NOMO-1 treated with dmso at 0.1 percent for 144 hours (cell line): ENCODE measurements at regions not wholly inside any gene's neighbourhood (a gene's known extent, or its start where the extent isn't known, plus 50 kb on each side); places are given as distances from the start of the nearest gene placed in this dataset.

ENCODE experiments used
- DNase-seq: peaks from one replicate; lab custom pipeline; 2025; ENCODE audit not compliant: unreplicated experiment; lab: John Stamatoyannopoulos, UW

DNA sequence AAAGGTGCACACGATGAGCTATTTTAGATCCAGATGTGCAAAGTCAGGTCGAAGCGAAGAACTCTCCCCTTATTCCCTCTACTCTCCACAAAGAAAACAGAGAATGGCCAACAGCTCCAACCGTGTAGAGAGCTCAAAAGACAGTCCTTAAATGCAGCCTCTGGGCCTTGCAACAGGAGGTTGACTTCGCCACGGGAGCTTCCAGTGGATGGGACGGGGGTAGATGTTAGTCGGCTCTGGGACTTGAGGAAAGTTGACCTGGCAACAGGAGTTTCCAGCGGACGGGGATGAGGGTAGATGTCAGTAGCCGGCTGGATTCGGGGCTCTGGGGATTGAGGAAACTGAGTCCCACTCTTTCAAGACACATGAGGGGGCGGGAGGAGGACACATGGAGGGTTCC, 450.4 kb downstream of the BRD1 start:
- DNase-seq: no peak

DNA sequence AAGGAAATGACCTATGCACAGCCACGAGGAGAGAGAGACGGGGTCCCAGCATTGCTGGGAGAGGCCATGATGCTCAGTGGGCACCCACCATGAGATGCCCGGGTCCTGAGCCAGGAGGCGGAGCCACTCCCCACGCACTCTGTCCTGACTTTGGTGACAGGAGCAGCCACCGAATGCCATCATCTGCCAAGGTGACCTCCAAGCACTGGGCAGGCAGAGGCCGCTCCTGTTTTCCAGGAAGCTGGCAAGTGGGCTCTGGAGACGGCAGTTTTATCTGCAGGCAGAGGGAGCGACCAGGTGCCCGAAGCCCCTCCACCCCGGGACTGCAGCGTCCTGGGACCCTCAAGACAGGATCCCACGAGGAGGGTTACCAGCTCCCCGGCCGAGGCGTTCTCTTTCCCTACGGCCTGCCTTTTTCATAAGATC, 453.9 kb downstream of the BRD1 start:
- DNase-seq: no peak

DNA sequence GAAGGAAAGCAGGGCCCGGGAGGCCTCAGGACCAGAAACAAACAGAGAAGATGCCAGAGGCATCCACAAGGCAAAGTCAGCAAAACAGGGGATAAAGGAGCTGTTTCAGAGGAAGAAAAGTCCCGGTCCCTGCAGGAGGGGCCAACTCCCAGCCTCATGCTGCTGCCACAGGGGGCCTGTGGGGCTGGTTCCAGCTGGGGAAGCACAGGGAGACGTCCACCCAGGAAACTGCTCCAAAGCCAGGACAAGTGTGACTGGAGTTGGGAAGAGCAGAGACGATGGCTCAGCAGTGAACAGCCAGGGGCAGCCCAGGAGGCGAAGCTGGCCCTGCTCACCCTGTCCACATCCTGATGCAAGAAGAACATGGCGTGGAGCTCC, 454.4 kb downstream of the BRD1 start:
- DNase-seq: no peak

DNA sequence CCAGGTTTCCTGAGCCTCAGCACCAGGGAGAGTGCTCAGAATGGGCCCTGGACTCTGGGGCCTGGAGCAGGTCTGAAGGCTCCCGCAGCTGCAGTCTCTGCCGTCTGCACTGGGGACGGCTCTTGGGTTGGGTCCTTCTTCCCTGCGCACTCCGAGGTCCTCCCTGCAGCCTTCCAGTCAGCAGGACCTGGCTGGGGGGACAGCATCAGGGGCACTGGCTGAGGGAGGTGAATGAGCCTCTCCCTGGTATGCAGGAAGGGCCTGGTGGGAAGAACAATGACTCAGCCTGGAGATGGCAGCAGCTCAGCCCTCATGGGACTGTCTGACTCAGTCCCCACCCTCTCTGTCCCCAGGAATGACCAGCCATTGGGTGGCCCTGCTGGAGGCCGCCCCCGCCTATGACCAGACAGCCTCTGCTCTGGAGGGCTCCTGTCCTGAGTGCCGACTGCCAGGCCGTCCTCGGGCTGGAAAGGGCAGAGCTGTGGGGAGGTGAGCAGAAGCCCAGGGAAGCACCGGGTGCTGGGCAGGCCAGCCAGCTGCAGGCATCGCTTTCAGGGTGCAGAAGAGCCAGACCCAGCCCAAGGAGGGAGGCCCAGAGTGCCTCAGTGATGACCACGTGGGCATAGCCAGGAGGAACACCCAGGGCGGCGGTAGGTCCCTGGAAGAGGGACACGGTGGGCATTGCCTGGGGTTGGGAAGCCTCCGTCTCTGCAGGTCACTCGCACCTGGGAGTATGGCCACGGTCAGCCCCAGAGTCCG, 455.0 kb downstream of the BRD1 start:
- DNase-seq: no peak

DNA sequence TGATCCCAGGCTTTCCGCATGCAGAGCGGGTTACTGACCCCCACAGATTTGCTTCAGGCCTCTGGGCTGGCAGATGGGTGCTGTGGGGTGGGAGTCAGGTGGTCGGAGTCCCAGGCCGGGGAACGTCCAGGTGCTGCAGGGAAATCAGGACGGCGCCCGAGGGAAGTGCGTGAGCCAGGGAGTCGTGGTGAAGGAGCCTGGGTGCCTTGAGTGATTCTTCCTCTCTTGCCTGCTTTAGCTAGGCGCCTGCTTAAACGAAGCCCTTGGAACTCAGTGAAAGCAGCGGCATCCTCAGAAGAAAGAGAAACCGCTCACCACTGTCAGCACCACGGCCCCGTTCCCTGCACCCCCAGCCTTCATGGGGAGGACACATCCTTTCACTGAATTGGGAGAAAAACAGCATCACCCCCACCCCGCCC, 455.6 kb downstream of the BRD1 start:
- no peak for DNase-seq

DNA sequence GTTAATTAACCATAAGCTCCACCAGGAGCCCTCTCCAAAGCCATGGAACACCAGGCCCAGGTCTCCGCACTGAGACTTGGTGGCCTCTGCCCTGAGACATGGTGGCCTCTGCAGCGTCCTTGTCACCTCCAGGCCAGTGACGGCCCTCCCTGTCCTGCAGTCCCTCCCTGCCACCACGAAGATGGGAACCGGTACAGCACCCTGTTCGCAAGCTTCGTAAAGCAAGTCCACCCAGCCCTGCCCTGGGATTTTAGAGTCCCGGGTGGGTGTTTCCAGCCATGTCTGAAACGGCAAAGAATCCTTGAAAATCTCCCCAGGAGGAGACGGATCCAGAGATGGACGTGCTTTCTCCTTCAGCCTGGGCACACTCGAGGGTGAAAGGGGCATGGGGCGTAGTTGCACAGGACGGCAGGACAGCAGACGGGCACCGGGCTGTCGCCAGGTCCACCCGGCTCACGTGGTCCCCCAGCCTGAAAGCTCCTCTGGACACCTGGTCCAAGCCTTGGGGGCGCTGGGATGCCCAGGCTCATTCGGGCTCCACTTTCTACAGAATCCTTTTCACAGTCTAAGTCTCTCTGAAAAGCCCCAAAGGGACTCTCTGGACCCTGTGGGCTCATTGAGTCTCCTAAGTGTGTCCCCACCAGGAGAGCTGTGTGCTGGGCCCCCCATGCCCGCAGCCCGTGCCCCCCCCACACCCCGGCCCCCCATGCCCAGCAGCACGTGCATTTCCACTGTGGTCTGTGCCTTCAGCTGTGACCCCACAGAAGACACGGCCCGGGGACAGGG, 456.2 kb downstream of the BRD1 start:
- DNase-seq: no peak

DNA sequence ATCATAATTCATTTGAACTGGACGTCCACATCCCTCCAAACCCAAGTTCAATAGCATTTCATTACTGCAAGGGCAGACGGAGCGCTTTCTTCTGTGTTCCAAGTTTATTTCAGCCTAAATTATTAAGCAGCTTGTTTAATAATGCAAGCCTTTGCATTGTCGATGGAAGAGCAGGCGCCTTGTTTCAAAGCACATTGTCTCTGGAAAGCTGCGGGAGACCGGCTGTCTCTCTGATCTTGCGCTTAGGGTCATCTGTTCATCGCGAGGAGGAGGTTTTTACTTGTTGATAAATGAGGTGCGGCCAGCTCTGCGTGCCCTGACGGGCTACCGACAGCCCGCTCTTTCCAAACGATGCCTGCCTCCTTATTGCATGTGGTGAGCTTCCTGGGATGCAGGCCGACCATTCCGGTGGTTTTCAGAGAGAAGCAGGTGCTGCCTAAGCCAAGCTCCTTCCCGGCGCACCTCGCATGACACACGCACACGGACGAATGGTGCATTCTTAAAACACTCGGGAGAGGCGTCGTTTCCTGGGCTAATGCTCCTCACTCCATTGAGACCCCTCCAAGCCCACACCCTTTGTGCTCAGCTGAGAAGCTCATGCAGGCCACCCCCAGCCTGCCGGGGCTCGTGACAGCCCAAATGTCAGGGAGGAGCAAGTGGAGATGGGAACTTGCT, 456.9 kb downstream of the BRD1 start:
- DNase-seq: no peak

DNA sequence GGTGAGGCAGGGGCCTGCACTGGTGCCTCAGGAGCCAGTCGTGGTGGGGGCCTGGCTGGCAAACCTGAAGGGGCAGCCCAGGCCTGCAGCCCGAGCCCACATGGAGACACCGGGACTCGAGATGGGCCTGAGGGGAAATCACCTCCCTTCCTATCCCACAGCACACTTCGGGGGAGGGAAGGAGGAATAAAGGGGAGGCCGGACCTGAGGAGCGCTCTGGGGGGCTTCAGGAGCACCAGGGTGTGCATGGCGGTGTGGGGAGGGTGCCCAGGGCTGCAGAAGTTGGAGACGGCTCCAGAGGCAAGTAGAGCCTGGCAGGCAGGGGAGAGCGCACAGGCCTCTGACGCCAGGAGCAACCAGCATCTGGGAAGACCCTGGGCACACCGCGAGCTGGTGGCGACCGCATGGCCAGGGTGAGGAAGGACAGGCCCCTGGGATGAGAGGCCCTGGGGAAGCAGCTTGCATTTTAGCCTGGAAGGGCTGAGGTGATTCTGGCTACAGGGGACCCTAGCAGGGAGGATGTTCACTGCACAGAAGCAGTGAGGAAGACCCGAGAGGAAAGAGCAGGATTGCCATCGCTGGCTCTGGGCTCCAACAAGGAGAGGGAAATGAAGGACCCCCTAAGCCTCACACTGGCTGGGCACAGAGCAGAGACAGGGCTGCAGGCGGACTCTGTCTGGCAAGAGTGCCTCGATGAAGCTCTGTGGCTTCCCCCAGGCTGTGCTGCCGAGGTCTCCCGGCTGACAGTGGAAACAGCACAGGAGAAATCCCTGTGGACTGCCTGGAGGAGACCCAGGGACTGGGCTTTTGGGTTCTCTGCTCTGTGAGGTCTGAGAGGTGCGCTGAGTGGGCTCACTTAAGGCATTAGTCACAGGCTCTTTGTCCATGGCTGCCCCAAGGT, 457.7 kb downstream of the BRD1 start:
- no peak for DNase-seq

DNA sequence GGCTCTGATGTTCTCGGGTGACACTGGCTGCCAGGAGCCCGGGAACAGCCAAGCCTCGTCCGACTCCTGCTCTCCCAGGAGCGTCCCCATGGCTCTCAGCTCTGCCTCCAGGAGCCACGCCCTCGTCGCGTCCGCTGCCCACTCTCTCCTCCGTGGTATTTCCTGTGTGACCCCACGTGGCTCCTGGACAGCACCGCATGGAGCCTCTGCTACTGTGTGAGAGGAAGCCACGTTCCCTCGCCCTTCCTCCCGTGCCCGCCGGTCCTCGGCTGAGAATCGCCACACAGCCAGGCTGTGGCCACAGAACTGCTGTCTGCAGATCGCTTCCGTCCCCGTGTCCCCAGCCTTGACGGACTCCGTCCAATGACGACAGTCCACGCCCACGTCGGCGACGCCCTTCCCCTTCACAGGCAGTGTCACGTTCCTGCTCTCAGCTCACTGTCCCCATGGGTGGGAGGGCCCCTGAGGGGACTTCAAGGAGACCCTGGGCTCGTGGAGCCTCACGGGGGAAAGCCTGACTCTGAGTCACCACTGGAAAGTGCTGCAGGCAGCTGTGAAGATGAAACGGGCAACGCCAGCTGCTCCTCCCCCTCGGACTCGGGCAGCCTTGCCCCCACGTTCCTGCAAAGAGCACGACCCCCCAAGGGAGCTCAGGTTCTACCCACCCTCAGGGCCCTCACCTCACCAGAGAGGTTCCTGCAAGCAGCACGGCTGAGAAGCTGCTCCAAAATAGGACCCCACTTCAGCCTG, 458.5 kb downstream of the BRD1 start:
- no peak for DNase-seq

DNA sequence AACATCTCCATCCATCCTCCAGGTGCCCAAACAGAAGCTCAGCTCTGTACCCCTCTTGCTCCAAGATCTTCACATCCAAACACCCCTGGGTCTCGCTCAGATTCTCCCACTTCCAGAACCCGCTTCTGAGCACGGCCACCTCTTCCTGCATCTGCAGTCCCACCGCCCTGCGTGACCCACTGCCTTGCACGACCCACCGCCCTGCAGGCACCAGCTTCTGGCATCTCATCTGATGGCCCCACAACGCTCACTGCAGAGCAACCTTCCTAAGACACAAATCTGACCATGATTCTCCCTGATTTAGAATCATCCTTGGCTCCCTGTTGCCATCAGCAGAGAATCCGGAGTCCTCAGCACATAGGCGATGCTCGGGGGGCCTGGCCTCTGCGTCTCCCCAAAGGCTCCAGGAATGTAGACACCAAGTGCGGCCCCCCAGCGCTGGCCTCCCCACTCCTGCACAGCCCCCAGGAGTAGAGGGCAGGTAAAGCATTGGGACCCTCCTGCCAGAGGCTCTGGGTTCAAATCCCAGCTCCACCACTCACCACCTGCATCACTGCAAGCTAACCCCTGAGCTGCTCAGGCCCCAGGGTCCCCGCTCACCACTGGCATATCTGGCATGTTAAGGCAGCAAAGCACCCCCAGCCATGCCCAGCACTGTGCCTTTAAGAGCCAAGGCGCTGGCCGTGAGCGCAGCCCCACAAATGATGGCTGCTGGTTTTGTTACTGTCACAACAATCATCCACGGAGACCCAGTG, 459.3 kb downstream of the BRD1 start:
- DNase-seq: no peak

DNA sequence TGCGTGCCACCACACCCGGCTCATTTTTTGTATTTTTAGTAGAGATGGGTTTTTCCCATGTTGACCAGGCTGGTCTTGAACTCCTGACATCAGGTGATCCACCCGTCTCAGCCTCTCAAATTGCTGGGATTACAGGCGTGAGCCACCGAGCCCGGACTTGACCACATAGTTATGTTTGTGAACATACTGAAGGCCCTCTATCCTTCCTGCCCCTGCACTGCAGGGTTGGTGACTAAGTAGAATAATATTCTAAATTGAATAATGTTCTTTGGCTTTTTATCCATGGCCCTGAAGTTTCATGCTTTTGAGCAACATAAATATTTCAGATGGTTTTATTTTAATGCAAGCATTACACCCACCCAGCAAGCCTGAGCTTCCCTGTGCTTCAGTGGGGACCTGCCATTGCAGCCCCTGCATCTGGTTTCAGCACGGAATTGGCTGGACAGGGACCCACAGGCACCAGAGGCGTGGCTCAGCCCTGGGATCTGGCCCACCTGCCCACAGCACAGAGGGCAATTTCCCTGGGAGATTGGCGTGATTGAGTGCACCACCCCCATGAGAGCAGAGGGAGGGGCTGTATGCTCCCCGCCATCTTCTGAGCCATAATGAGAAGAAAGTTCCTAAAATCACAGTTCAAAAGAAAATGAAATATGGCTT, 460.5 kb downstream of the BRD1 start:
- DNase-seq: no peak

DNA sequence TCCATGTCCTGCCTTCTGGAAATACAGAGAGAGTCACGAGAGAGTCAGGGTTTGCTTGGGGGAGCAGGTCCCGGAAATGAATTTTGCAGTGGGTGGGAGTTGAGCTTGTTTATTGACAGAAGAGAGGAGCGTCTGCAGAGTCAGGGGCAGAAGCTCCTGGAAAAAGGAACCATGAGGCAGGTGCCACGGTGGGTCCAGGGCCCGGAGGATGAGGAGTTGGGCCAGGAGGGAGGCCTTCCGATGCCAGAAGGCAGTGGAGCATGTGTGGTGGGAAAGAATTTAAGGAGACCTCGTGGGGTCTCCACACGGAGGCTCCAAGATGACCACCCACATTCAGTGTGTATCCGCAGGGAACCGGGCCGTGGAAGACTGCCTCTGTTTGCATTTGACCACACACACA, 461.2 kb downstream of the BRD1 start:
- no peak for DNase-seq

DNA sequence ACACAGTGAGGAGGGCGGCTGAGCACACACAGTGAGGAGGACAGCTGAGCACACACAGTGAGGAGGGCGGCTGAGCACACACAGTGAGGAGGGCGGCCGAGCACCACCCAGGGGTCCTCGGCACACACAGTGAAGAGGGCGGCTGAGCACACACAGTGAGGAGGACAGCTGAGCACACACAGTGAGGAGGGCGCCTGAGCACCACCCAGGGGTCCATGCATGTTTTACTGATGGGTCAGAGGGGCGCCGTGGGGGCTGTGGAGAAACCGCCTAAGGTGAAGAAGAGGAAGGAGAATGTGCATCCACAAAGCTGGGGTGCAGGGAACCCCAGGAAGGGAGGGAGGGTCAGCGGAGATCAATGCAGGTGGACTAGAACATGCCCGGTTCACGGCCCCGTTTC, 461.8 kb downstream of the BRD1 start:
- DNase-seq: no peak

DNA sequence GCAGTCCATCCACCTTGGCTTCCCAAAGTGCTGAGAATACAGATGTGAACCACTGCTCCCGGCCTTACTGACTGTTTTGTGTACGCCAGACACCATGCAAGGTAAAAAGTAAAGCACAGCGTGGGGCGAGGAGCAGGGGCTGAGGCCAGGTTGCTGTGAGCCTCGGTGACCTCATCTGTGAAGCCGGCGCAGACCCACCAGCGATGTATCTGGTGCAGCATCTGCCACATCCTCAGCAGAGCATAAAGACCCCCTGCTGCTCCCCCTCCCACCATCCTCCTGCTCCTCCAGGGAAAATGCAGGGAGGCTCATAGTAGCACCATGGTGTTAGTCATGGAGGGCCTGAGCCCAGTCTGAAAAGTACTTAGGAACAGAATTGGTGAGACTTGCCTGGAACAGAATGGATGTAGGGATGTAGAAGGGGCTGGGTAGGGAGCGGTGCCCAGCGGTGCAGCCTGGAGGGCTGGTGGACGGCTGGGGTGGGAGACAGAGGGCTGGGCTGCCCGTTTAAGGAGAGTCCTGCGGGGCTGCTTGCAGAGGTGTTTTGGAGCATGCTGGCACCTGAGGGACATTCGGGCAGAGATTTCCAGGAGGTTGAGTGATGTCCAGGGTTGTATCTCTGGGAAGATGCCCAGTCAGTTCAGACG, 462.4 kb downstream of the BRD1 start:
- no peak for DNase-seq

DNA sequence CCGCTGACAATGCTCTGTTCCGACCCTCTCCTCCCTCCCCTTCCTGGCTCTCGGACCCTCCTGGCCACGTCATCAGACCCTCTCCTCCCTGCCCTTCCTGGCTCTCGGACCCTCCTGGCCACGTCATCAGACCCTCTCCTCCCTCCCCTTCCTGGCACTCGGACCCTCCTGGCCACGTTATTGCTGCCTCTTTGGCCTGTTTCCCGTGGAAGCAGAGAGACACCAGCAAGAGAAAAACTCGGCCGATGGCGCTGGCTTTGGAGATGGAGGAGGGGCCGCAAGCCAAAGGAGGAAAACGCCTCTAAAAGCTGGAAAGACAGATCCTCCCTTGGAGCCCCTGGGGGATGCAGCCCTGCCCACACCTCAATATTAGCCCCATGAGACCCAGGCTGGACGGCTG, 463.3 kb downstream of the BRD1 start:
- DNase-seq: no peak

DNA sequence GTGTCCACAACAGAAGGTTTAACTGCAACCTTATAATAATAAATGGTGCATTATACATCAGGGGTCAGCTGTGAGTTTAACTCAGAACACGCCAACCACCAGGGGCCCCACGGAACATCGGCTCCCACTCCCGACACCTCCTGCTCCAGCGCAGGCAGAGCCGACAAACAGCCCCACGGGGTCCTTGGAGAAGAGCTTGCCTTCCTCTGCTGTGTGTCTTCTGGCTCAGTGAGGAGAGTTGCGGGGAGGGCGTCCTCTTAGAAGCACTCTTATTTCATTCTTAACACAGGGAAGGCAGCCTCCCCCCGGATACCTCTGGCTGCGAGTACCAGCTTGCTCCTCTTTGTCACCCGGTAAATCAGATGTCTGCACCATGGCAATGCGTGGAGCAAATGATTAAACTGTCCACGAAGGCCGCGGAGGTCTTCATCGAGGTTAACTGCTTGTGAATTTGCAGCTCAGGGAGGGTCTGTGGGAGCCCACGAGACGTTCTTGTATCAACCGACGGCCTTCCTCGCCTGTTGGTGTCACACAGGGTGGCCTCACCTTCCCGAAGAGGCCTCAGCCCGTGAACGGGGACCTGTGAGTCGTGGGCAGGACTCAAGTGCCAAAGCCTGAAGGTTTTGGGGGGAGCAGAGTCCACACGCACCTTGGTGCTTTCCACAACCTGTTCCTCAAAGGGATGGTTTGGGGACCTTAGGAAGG, 464.0 kb downstream of the BRD1 start:
- no peak for DNase-seq

DNA sequence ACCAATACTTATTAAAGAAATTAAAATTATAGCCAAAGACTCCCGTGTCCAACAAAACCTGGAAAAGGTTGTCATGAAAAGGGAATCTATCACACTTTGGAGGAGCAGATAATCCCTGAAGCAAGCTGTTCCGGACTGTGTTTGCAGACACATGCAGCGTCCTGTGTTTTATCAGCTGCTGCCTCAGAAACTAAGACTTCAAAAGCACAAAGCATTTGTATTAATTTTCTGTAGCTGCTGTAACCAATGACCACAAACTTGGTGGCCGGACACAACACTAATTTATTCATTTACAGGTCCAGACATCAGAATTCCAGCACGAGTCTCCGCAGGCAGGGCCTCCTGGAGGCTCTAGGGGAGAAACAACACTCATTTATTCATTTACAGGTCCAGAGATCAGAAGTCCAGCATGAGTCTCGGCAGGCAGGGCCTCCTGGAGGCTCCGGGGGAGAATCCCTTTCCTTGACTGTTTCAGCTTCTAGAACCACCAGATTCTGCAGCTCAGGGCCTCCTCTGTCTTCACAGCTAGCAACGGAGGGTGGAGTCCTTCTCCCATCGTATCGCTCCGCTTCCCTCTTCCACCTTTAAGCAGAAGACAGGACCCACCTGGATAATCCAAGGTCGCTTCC, 465.3 kb downstream of the BRD1 start:
- no peak for DNase-seq

DNA sequence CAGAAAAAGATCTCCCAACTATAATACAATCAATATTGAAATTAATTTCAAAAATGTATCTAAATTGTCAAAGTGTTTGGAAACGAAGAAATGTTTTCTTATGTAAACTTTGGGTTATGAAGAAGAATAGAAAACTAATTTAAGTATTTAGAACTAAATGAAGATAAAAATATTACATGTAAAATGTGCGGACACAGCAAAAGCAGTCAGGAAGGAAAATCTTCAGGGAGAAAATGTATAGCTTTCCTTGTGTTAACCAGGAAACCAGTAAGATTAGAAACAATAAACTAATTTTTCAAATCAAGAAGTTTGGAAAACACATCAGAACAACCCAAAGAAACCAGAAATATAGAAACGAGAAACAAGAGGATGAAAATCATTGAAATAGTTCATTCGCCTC, 466.5 kb downstream of the BRD1 start:
- DNase-seq: no peak
